WERI-Rb-1 (cell line): ENCODE measurements at regions not wholly inside any gene's neighbourhood (a gene's known extent, or its start where the extent isn't known, plus 50 kb on each side); places are given as distances from the start of the nearest gene placed in this dataset.

Experiments used
- DNase-seq: peaks from one replicate; pipeline ENCODE4 v3.0.0-alpha.2; 2020
- H3K27ac ChIP-seq: fragments of 250-450 bp; sonication (Bioruptor Pico); 2 replicates; pipeline ENCODE4 v1.5.1; 2020; ENCODE audit warnings: mild to moderate bottlenecking, moderate library complexity
- H3K27me3 ChIP-seq: fragments of 250-450 bp; sonication (Bioruptor Pico); 2 replicates; pipeline ENCODE4 v1.5.1; 2021; ENCODE audit warnings: mild to moderate bottlenecking, low read depth, moderate library complexity; ENCODE audit not compliant: insufficient read depth, severe bottlenecking
- H3K36me3 ChIP-seq: fragments of 250-450 bp; sonication (Bioruptor Pico); 2 replicates; pipeline ENCODE4 v1.5.1; 2020; ENCODE audit warnings: mild to moderate bottlenecking, moderate library complexity
- H3K4me3 ChIP-seq: 2 replicates; pipeline ENCODE4 v1.5.1; 2011; ENCODE audit warnings: low read depth, mild to moderate bottlenecking, control low read depth, low read length
- H3K9me3 ChIP-seq: fragments of 250-450 bp; sonication (Bioruptor Pico); 2 replicates; pipeline ENCODE4 v1.5.1; 2021; ENCODE audit warnings: mild to moderate bottlenecking, moderate library complexity; ENCODE audit not compliant: severe bottlenecking
- CTCF ChIP-seq: IDR thresholded peaks from 2 replicates; pipeline ENCODE4 v1.5.1; 2011; ENCODE audit warnings: low read depth, mild to moderate bottlenecking, control low read depth, inconsistent platforms, low read length

GRCh38 chr4:152148057-152148456, 387.2 kb upstream of the GATB start:
- Histone ChIP-seq H3K9me3 (peaks cover 24% of the 10 kb centered on the region), H3K27me3 (peaks cover 67% of the 10 kb centered on the region), H3K36me3 (no peaks in the 10 kb centered on the region), H3K4me3 (no peak overlapping the region), H3K27ac (no peak overlapping the region)
- no peak for TF ChIP-seq CTCF
- no peak for DNase-seq

DNA sequence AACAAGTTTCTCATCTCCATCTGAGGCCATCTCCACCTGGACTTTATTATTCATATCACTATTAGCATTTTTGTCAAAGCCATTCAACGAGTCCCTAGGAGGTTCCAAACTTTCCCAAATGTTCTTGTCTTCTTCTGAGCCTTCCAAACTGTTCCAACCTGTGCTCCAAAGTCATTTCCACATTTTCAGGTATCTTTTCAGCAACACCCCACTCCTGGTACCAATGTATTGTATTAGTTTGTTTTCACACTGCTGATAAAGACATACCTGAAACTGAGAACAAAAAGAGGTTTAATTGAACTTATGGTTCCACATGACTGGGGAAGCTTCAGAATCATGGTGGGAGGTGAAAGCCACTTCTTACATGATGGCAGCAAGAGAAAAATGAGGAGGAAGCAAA, 385.4 kb upstream of the GATB start:
- Histone ChIP-seq H3K36me3 (no peaks in the 10 kb centered on the region), H3K4me3 (no peak overlapping the region), H3K9me3 (peaks cover 24% of the 10 kb centered on the region), H3K27me3 (peaks cover 50% of the 10 kb centered on the region), H3K27ac (no peak overlapping the region)
- DNase-seq: no peak
- TF ChIP-seq CTCF: no peak

DNA sequence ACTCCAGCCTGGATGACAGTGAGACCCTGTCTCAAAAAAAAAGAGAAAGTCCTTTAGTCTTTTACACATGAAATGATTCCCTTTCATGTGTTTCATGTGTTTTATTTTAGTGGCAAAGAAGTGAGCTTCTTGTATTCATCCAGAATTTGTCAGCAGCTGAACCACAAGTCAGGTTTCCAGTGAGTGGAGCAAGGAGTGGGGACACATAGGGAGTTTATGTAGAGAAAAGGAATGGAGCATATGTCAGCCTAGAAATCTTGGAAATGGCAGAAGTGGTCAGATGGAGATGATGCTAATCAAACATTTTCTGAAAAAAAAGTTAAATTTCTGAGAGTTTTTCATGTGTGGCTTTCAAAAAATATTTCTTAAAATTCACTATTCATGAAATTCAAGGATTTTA, 383.0 kb upstream of the GATB start:
- peaks cover 24% of the 10 kb centered on the region for H3K9me3 ChIP-seq
- no peak for DNase-seq
- no peaks in the 10 kb centered on the region for H3K36me3 ChIP-seq
- H3K4me3 ChIP-seq: no peak overlapping the region
- no peak overlapping the region for H3K27ac ChIP-seq
- peaks cover 46% of the 10 kb centered on the region for H3K27me3 ChIP-seq
- no peak for TF ChIP-seq CTCF

DNA sequence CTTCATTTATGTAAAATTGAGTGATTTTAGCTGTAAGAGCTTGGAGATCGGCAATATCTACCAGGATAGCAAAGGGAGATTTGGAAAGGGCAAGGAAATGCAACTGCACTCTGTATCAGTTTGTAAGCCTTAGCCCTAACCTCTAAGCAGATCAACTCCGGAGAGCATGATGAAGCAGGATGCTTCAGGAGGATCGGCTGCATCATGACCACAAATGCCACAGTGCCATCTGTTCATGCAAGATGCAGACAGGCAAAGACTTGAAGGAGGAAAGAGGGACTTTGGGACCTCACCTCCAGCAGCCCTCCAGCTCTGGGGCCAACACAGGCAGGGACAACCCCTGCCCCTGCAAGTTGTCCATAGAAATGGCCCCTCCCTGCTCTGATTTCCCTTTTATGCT, 377.6 kb upstream of the GATB start:
- no peaks in the 10 kb centered on the region for H3K9me3 ChIP-seq
- no peaks in the 10 kb centered on the region for H3K36me3 ChIP-seq
- peak; percentile 26 for DNase-seq
- H3K27me3 ChIP-seq: peaks cover 61% of the 10 kb centered on the region
- TF ChIP-seq CTCF: no peak
- H3K4me3 ChIP-seq: no peak overlapping the region
- no peak overlapping the region for H3K27ac ChIP-seq

DNA sequence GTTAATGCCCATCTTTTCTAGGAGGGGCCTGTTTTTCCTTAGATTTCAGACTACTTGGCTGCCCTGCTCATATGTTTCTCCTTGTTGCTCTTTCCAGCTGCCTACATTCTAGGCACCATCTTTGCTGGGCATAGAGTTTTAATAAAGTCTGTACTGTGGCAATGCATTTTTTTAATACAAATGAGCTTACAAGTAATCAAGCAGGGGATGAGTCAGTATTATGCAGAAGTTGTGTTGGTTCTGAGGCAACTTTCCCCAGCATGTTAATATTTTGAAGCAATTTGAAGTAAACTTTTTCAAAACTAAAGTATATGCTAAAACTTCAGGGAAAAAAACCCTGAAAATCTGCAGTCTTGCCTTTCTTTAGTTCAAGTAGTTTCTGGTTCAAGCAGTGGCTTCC, 372.0 kb upstream of the GATB start:
- Histone ChIP-seq H3K27me3 (peaks cover 79% of the 10 kb centered on the region), H3K9me3 (no peaks in the 10 kb centered on the region), H3K4me3 (no peak overlapping the region), H3K27ac (no peak overlapping the region), H3K36me3 (no peaks in the 10 kb centered on the region)
- TF ChIP-seq CTCF: no peak
- DNase-seq: no peak

DNA sequence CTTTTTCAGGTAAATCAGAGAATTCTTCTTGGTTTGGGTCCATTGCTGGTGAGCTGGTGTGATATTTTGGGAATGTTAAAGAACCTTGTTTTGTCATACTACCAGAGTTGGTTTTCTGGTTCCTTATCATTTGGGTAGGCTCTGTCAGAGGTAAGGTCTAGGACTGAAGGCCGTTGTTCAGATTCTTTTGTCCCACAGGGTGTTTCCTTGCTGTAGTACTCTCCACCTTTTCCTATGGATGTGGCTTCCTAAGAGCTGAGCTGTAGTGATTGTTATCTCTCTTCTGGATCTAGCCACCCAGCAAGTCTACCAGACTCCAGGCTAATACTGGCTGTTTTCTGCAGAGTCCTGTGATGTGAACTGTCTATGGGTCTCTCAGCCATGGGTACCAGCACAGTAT, 367.5 kb upstream of the GATB start:
- Histone ChIP-seq H3K36me3 (no peaks in the 10 kb centered on the region), H3K27ac (no peak overlapping the region), H3K27me3 (peaks cover 63% of the 10 kb centered on the region), H3K4me3 (no peak overlapping the region), H3K9me3 (no peaks in the 10 kb centered on the region)
- DNase-seq: no peak
- TF ChIP-seq CTCF: no peak
